ENCODE measurements at regions not wholly inside any gene's neighbourhood (a gene's known extent, or its start where the extent isn't known, plus 50 kb on each side); places are given as distances from the start of the nearest gene placed in this dataset.

- TF ChIP-seq CTCF (conservative IDR thresholded peaks at IDR 0.05) (no peak), ZFX (IDR thresholded peaks at IDR 0.05) (no peak)
Observed at GRCh38 chr5:16271851-16272250, 92.3 kb upstream of the MARCHF11 start.

Data from C4-2B (cell line).